HK-2 (cell line): ENCODE measurements at regions not wholly inside any gene's neighbourhood (a gene's known extent, or its start where the extent isn't known, plus 50 kb on each side); places are given as distances from the start of the nearest gene placed in this dataset.
"Not testable (repeated sequence)": the region's sequence is repeated elsewhere in the genome, so short reads cannot be mapped to it uniquely, and the experiment has no call there.

Experiments
- DNase-seq: peaks from one replicate; pipeline ENCODE4 v3.0.0-alpha.2; 2018; ENCODE audit not compliant: unreplicated experiment

GRCh38 chr14:51581017-51581881, 70.5 kb upstream of the FRMD6 start:
- no peak for DNase-seq

DNA sequence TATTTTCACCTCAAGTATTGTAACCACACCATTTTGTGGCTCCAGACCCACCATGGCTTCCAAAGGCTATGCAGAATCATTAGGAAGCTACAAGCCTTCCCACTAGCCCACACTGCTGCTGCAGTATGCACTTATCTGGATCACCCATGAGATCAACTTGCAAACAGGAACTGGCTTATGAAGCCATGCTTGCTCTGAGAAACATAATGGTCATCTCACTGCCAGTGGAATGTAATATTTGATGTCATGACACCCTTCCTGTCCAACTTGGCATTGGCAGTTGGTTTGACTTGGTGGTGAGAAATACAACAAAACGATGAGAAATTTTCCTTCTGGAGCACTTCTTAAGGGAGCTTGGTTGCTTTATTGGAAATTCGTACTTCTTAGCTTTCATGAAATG, 69.3 kb upstream of the FRMD6 start:
- no peak for DNase-seq

DNA sequence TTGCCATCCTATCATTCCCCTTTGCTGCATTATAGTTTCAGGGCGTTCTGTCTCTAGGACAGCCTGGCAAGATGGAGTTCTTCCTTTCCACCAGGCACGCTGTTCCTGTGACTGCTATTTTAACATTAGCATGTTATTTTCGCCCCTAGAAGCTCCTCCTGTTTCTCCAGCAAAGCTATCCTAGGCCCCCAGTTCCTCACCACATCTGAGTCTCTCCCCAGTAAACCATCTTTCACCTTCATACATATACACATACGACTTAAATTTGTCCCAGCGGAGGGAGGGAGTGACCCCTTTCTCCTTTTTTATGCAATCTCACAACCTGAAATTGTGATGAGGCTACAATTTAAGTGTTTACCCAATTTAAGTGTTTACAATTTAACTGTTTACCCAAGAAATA, 66.7 kb upstream of the FRMD6 start:
- DNase-seq: no peak

- no peak for DNase-seq
Measured at GRCh38 chr14:51592836-51593235, 58.9 kb upstream of the FRMD6 start.

GRCh38 chr14:51593397-51593796, 58.3 kb upstream of the FRMD6 start:
- no peak for DNase-seq

DNA sequence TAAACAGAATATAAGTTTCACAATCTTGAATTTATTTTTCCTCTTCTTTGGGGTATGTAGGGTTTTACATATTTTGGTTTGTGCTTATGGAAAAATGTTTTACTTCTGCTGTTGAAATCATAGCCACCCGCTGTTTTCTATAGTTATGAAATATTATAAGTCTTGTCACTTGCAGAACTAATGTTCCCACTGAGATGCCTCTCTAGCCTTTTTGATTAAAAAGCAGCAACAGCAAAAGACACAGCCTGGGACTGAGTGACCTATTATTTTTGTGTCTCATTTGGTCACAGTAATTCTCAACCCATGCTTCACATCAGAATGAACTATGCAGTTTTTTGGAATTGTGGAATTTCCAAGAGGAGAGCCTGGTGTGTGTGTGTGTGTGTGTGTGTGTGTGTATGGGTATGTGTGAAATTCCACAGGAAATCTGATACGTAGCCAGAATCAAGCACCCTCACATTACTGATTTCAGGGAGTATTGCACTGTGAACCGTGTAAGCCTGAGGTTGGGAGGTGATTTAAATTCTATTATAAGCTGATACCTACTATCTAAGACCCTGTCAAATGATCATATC, 55.7 kb upstream of the FRMD6 start:
- DNase-seq: peak; percentile 34

DNA sequence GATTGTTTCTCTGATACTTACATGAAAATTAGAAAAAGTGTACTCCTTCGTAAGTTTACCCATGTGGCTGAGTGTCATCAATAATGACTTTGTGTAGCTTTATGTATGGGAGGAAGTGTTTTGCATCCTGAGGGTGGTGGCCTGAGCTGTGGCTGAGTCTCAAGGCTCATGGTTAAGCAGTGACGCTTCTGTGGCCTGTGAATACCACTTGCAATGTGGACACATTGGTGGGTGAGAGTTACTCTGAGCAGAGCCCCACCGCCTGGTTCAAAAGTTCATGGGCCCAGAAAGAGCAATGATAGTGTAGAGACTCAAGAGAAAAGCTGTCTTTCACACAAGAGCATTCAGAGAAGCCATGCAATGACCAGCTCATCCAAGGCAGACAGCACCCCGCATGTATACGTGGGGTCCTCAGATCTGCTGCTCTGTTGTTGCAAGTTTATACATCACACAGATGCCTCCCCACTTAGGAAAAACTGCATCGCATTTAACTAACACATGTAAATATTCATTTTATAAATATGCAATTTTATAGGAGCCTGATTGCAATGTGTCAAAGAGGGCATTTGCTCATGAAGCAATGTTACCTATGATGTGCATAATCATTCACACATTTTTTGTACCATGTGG, 55.1 kb upstream of the FRMD6 start:
- no peak for DNase-seq

DNA sequence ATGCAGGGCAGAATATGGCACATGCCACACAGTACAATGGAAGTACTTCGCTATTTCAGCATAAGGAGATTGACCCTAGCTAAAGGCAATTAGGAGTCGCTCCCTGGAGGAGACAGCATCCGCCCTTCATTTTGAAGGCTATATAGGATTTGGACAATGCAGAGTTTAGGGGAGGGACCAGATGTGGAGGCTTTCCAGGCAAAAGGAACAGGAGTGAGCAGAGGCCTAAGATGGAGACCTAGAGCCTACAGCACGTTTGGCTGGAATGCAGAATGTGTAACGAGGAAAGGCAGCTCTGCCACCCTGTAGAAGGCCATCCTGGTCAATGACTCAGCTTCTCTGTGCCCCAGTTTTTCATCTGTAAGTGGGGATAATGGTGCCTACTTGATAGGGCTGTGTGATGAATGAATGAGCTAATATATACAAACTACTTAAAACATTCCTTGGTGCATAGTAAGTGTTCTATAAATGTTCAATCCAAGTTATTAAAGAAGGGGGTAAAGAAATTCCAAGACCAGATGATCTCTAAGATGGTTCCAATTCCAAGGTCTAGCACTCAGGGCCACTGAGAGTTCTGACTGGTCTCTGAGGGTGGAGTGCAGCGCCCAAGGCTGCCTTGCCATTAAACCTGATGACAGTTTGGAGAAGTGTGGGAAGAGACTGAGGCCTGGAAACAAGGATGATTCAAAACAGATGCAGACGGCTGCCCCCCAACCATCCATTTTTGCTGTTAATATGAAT, 54.3 kb upstream of the FRMD6 start:
- DNase-seq: peak; percentile 32

DNA sequence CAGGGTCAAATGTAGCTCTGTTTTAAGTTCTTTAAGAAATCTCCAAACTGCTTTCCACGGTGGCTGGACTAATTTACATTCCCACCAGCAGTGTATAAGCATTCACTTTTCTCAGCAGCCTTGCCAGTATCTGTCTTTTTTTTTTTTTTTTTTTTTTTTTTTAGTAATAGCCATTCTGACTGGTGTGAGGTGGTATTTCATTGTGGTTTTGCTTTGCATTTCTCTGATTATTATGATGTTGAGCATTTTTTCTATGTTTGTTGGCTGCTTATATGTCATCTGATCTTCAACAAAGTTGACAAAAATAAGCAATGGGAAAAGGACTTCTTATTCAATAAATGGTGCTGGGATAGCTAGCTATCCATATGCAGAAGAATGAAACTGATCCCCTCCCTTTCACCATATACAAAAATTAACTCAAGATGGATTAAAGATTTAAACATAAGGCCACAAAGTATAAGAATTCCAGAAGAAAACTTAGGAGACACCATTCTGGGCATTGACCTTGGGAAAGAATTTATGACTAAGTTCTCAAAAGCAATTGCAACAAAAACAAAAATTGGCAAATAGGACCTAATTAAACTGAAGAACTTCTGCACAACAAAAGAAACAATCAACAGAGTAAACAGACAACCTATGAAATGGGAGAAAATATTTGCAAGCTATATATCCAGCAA, 52.6 kb upstream of the FRMD6 start:
- not testable (repeated sequence) for DNase-seq

DNA sequence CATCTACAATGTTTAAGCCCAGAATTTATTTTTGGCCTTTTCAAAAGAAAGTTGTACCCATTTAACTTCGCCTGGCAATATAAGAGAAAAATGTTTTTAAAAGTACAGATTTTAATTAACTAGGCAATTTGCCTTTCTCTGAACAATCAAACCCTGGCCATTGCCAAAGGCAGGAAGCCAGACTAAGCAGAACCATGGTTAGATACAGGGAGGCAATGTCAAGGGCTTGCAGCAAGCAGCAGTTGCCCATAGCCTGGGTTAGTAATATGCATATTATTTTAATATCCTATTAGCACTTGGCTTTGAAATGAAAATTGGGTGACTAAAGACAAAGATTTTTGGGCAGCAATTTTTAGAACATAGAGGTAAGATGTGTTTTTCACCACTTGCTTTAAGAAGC, 51.1 kb upstream of the FRMD6 start:
- no peak for DNase-seq
